ENCODE measurements at regions not wholly inside any gene's neighbourhood (a gene's known extent, or its start where the extent isn't known, plus 50 kb on each side); places are given as distances from the start of the nearest gene placed in this dataset.

- ATAC-seq: no peak
- DNase-seq: no peak
Measured at GRCh38 chr3:13688824-13689223, 139.9 kb downstream of the FBLN2 start.

DNA sequence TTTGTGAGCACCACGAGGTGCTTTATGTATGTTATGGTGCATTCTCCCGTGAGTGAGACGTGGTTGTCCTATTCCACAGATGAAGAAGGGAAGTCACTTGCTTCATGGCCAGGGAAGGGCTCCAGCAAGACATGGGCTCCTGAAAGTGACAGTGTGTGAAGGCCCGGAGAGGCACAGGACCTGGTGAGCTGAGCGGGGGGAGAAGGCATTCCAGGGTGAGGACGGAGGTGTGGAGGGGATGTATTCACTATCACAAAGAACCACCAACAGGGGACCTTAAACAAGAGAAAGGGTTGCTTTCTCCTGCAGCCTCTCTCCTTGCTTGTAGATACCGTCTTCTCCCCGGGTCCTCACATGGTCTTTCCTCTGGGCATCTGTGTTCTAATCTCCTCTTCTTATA lies 139.1 kb downstream of the FBLN2 start:
- no peak for ATAC-seq
- no peak for DNase-seq

All from stimulated activated naive CD8-positive, alpha-beta T cell treated with anti-CD3 and anti-CD28 coated beads, Interleukin-15, Interleukin-2, amounts not matched to agents 100 U/mL and 50 U/mL, for 24 hours (primary cell).